T-helper 2 cell treated with Interferon-gamma antibody and Interleukin-4, amounts not matched to agents 5 μg/mL and 100 μg/mL, for 36 hours (primary cell): ENCODE measurements at regions not wholly inside any gene's neighbourhood (a gene's known extent, or its start where the extent isn't known, plus 50 kb on each side); places are given as distances from the start of the nearest gene placed in this dataset.
"Not testable (repeated sequence)": the region's sequence is repeated elsewhere in the genome, so short reads cannot be mapped to it uniquely, and the experiment has no call there.

ENCODE experiments used
- DNase-seq: peaks from one replicate; pipeline ENCODE4 v3.0.0; 2021; ENCODE audit warnings: low spot score
- H3K27ac Mint-ChIP-seq: one replicate; pipeline ENCODE4 v1.8.0; 2021; ENCODE audit warnings: mild to moderate bottlenecking, mixed read lengths
- H3K27me3 Mint-ChIP-seq: one replicate; pipeline ENCODE4 v1.8.0; 2021; ENCODE audit warnings: low read depth, mixed read lengths
- H3K36me3 Mint-ChIP-seq: one replicate; pipeline ENCODE4 v1.8.0; 2021; ENCODE audit warnings: low read depth, mixed read lengths
- H3K4me1 Mint-ChIP-seq: one replicate; pipeline ENCODE4 v1.8.0; 2021; ENCODE audit warnings: low read depth, mixed read lengths
- H3K4me3 Mint-ChIP-seq: one replicate; pipeline ENCODE4 v1.8.0; 2022; ENCODE audit warnings: mild to moderate bottlenecking, moderate library complexity, mixed read lengths
- H3K9me3 Mint-ChIP-seq: one replicate; pipeline ENCODE4 v1.8.0; 2021; ENCODE audit warnings: mixed read lengths

- H3K4me1 Mint-ChIP-seq, result peaks cover 25% of the 10 kb centered on the region
- no peak overlapping the region for H3K27ac Mint-ChIP-seq
- H3K27me3 Mint-ChIP-seq, result no peaks in the 10 kb centered on the region
Measured at GRCh38 chr13:24613128-24613527, 67.1 kb upstream of the ATP12A start.

GRCh38 chr13:24613755-24614154, 66.5 kb upstream of the ATP12A start:
- no peaks in the 10 kb centered on the region for H3K27me3 Mint-ChIP-seq
- no peaks in the 10 kb centered on the region for H3K9me3 Mint-ChIP-seq
- H3K4me3 Mint-ChIP-seq, result no peak overlapping the region
- DNase-seq, result no peak
- H3K36me3 Mint-ChIP-seq, result no peaks in the 10 kb centered on the region
- peaks cover 31% of the 10 kb centered on the region for H3K4me1 Mint-ChIP-seq
- no peak overlapping the region for H3K27ac Mint-ChIP-seq

More at GRCh38 chr13:24613128-24613527, 67.1 kb upstream of the ATP12A start:
- Mint-ChIP-seq H3K9me3 (no peaks in the 10 kb centered on the region), H3K36me3 (no peaks in the 10 kb centered on the region), H3K4me3 (no peak overlapping the region)
- no peak for DNase-seq

GRCh38 chr13:24614306-24615080, 65.7 kb upstream of the ATP12A start:
- Mint-ChIP-seq H3K27me3 (no peaks in the 10 kb centered on the region), H3K27ac (no peak overlapping the region), H3K36me3 (peaks cover 2% of the 10 kb centered on the region), H3K4me3 (no peak overlapping the region), H3K9me3 (no peaks in the 10 kb centered on the region), H3K4me1 (peaks cover 37% of the 10 kb centered on the region)
- no peak for DNase-seq

GRCh38 chr13:24615114-24615513, 65.1 kb upstream of the ATP12A start:
- Mint-ChIP-seq H3K27me3 (no peaks in the 10 kb centered on the region), H3K36me3 (peaks cover 3% of the 10 kb centered on the region), H3K4me1 (peaks cover 41% of the 10 kb centered on the region), H3K4me3 (no peak overlapping the region), H3K9me3 (no peaks in the 10 kb centered on the region), H3K27ac (no peak overlapping the region)
- DNase-seq, result no peak

- Mint-ChIP-seq H3K36me3 (peaks cover 5% of the 10 kb centered on the region), H3K4me1 (peaks cover 39% of the 10 kb centered on the region), H3K4me3 (no peak overlapping the region), H3K27ac (no peak overlapping the region), H3K9me3 (no peaks in the 10 kb centered on the region), H3K27me3 (no peaks in the 10 kb centered on the region)
- no peak for DNase-seq
Measured at GRCh38 chr13:24615911-24616472, 64.2 kb upstream of the ATP12A start.

GRCh38 chr13:24616514-24616913, 63.7 kb upstream of the ATP12A start:
- no peak overlapping the region for H3K27ac Mint-ChIP-seq
- no peaks in the 10 kb centered on the region for H3K9me3 Mint-ChIP-seq
- no peaks in the 10 kb centered on the region for H3K27me3 Mint-ChIP-seq
- H3K4me1 Mint-ChIP-seq, result peaks cover 34% of the 10 kb centered on the region
- peaks cover 5% of the 10 kb centered on the region for H3K36me3 Mint-ChIP-seq
- DNase-seq, result no peak
- no peak overlapping the region for H3K4me3 Mint-ChIP-seq

- H3K4me3 Mint-ChIP-seq, result no peak overlapping the region
- peaks cover 5% of the 10 kb centered on the region for H3K36me3 Mint-ChIP-seq
- no peaks in the 10 kb centered on the region for H3K27me3 Mint-ChIP-seq
- no peaks in the 10 kb centered on the region for H3K9me3 Mint-ChIP-seq
- peaks cover 34% of the 10 kb centered on the region for H3K4me1 Mint-ChIP-seq
- H3K27ac Mint-ChIP-seq, result peak overlapping the region; percentile 81
- DNase-seq, result no peak
Measured at GRCh38 chr13:24617256-24618010, 62.8 kb upstream of the ATP12A start.

- H3K36me3 Mint-ChIP-seq, result peaks cover 5% of the 10 kb centered on the region
- DNase-seq, result peak; percentile 73
- no peaks in the 10 kb centered on the region for H3K27me3 Mint-ChIP-seq
- H3K27ac Mint-ChIP-seq, result peak overlapping the region; percentile 81
- peak overlapping the region; percentile 1 for H3K4me3 Mint-ChIP-seq
- H3K9me3 Mint-ChIP-seq, result no peaks in the 10 kb centered on the region
- peaks cover 34% of the 10 kb centered on the region for H3K4me1 Mint-ChIP-seq
Measured at GRCh38 chr13:24618011-24618955, 61.9 kb upstream of the ATP12A start.

GRCh38 chr13:24619282-24619681, 60.9 kb upstream of the ATP12A start:
- Mint-ChIP-seq H3K36me3 (peaks cover 5% of the 10 kb centered on the region), H3K4me3 (peak overlapping the region; percentile 26), H3K9me3 (no peaks in the 10 kb centered on the region), H3K27me3 (no peaks in the 10 kb centered on the region), H3K4me1 (peaks cover 36% of the 10 kb centered on the region), H3K27ac (peak overlapping the region; percentile 73)
- DNase-seq, result no peak

- not testable (repeated sequence) for H3K27ac Mint-ChIP-seq, H3K36me3 Mint-ChIP-seq, DNase-seq, H3K9me3 Mint-ChIP-seq, H3K27me3 Mint-ChIP-seq, H3K4me3 Mint-ChIP-seq
- peaks cover 48% of the 10 kb centered on the region for H3K4me1 Mint-ChIP-seq
Measured at GRCh38 chr13:24622481-24623148, 57.6 kb upstream of the ATP12A start.

- Mint-ChIP-seq H3K9me3 (no peaks in the 10 kb centered on the region), H3K36me3 (peaks cover 9% of the 10 kb centered on the region), H3K4me3 (no peak overlapping the region), H3K27me3 (no peaks in the 10 kb centered on the region), H3K4me1 (peaks cover 44% of the 10 kb centered on the region), H3K27ac (no peak overlapping the region)
- DNase-seq, result no peak
Measured at GRCh38 chr13:24623149-24623665, 57.0 kb upstream of the ATP12A start.

- no peaks in the 10 kb centered on the region for H3K9me3 Mint-ChIP-seq
- peaks cover 34% of the 10 kb centered on the region for H3K4me1 Mint-ChIP-seq
- peak overlapping the region; percentile 18 for H3K4me3 Mint-ChIP-seq
- H3K27ac Mint-ChIP-seq, result peak overlapping the region; percentile 94
- H3K27me3 Mint-ChIP-seq, result no peaks in the 10 kb centered on the region
- H3K36me3 Mint-ChIP-seq, result peaks cover 7% of the 10 kb centered on the region
- no peak for DNase-seq
Measured at GRCh38 chr13:24624363-24624762, 55.8 kb upstream of the ATP12A start.

- Mint-ChIP-seq H3K4me3 (peak overlapping the region; percentile 44), H3K27ac (peak overlapping the region; percentile 94), H3K36me3 (peaks cover 7% of the 10 kb centered on the region), H3K9me3 (no peaks in the 10 kb centered on the region), H3K27me3 (no peaks in the 10 kb centered on the region), H3K4me1 (peaks cover 29% of the 10 kb centered on the region)
- DNase-seq, result no peak
Measured at GRCh38 chr13:24624801-24625231, 55.4 kb upstream of the ATP12A start.
